ENCODE measurements at regions not wholly inside any gene's neighbourhood (a gene's known extent, or its start where the extent isn't known, plus 50 kb on each side); places are given as distances from the start of the nearest gene placed in this dataset.

DNA sequence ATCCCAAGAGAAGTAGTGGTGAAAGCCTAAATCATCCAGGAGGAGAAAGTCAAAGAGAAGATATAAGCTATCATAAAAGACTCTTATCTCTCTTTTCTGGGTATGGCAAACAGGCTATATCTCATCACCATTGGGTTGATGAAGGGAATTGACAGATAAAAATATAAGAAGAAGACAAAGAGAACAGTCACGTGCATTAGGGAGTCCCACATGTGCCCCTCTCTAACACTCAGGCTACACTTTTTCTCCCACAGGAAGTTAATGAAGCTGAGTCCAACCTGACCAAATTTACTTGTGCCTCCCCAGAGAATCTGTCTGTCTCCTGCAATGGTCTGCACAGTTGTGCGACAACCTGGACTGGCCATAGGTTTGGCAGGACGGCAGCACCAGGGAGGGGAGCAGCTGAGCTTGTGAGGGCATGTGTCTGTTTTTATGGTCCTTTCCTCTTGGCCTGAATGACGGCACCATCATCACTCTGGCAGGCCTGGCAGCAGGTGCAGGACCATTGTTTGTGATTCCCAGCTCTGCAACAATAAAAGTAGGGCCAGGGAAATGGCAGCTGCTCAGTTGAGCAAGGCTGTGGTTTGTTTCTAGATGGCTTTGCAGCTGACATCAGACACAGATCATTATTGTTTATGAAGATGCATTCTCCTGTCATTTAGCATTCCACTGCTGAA, 144.5 kb upstream of the MCHR2 start:
- Histone ChIP-seq H3K36me3 (no peaks in the 10 kb centered on the region), H3K4me1 (no peaks in the 10 kb centered on the region), H3K9me3 (no peaks in the 10 kb centered on the region), H3K4me3 (ENCODE audit: low read depth, low read length) (no peak overlapping the region), H3K27me3 (no peaks in the 10 kb centered on the region)
- TF ChIP-seq, protein P1, sequence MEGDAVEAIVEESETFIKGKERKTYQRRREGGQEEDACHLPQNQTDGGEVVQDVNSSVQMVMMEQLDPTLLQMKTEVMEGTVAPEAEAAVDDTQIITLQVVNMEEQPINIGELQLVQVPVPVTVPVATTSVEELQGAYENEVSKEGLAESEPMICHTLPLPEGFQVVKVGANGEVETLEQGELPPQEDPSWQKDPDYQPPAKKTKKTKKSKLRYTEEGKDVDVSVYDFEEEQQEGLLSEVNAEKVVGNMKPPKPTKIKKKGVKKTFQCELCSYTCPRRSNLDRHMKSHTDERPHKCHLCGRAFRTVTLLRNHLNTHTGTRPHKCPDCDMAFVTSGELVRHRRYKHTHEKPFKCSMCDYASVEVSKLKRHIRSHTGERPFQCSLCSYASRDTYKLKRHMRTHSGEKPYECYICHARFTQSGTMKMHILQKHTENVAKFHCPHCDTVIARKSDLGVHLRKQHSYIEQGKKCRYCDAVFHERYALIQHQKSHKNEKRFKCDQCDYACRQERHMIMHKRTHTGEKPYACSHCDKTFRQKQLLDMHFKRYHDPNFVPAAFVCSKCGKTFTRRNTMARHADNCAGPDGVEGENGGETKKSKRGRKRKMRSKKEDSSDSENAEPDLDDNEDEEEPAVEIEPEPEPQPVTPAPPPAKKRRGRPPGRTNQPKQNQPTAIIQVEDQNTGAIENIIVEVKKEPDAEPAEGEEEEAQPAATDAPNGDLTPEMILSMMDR (IDR thresholded peaks at IDR 0.05; ENCODE audit: low read depth, low read length), result no peak
- no peak for DNase-seq

DNA sequence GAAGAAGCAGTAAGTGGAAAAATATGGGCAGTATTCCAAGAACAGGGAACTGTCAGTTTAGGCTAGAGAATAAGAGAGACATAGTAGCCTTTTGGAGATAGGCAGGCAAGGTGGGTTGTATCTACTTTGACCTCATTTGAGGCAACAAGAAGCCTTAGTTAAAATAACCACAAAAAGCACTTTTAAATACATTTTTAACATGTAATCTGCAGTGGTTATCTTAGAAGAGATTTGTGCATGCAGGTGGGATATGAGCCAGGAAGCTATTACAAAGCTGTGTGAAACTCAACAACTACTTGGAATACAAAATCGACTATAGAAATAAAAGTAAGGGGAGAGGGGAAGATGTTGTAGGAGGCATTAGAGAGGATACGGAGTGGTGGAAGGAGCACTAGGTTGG, 143.7 kb upstream of the MCHR2 start:
- TF ChIP-seq, protein P1 (IDR thresholded peaks at IDR 0.05; ENCODE audit: low read depth, low read length), result no peak
- Histone ChIP-seq H3K27me3 (no peaks in the 10 kb centered on the region), H3K9me3 (no peaks in the 10 kb centered on the region), H3K4me3 (ENCODE audit: low read depth, low read length) (no peak overlapping the region), H3K4me1 (no peaks in the 10 kb centered on the region), H3K36me3 (no peaks in the 10 kb centered on the region)
- no peak for DNase-seq

DNA sequence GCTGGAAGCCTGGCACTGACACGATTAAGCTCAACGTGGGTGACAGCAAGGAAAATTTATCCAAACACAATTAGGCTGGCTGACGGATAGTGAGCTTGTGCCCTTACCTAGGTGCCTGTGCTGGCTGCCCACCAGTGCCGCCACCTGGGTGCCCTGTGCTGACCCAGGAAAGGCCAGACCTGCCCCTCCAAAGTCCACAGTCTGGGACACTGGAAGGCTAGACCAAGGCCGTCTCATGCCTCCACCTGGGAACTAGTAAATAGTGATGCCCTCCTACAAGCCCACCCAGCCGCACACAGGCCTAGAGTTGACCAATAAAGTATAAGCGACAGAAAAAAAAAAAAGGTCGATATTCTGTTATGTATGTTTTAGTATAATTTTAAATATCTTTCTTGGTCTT, 142.6 kb upstream of the MCHR2 start:
- no peaks in the 10 kb centered on the region for H3K4me1 ChIP-seq
- H3K4me3 ChIP-seq (ENCODE audit: low read depth, low read length), result no peak overlapping the region

DNA sequence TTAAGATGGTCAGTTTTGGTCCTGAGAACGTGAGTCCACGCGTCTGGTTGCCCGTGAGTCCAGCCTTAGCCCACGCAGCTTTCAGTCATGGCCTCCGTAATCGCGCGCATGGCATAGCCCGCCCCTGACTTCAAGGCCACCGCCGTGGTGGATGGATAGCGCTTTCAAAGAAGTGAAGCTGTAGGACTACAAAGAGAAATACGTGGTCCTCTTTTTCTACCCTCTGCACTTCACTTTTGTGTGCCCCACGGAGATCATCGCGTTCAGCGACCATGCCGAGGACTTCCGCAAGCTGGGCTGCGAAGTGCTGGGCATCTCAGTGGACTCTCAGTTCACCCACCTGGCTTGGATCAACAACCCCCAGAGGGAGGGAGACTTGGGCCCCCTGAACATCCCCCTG, 142.0 kb upstream of the MCHR2 start:
- TF ChIP-seq, protein P1 (IDR thresholded peaks at IDR 0.05; ENCODE audit: low read depth, low read length), result no peak
- no peak overlapping the region for H3K4me3 ChIP-seq (ENCODE audit: low read depth, low read length)
- H3K27me3 ChIP-seq, result no peaks in the 10 kb centered on the region
- DNase-seq, result no peak
- H3K36me3 ChIP-seq, result no peaks in the 10 kb centered on the region
- no peaks in the 10 kb centered on the region for H3K4me1 ChIP-seq
- no peaks in the 10 kb centered on the region for H3K9me3 ChIP-seq

More for the DNA sequence above, 142.6 kb upstream of the MCHR2 start:
- TF ChIP-seq, protein P1 (IDR thresholded peaks at IDR 0.05; ENCODE audit: low read depth, low read length), result no peak
- H3K9me3 ChIP-seq, result no peaks in the 10 kb centered on the region
- H3K36me3 ChIP-seq, result no peaks in the 10 kb centered on the region
- DNase-seq, result no peak
- H3K27me3 ChIP-seq, result no peaks in the 10 kb centered on the region

DNA sequence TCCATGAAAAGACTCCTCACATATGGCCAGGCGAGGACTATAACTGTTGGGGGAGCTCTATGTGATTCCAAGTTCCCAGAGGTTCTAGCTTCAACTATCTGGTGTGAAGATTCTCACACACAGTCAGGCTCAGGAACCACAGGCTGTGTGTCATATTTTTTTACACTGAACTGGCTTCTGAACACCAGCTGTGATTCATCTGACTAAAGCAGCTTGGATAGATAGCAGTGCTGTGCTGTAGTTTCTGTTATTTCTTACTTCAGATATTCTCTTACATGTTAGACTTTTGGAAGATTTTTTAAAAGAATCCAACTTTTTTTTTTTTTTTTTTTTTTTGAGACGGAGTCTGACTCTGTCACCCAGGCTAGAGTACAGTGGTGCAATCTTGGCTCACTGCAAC, 140.7 kb upstream of the MCHR2 start:
- Histone ChIP-seq H3K36me3 (no peaks in the 10 kb centered on the region), H3K4me3 (ENCODE audit: low read depth, low read length) (no peak overlapping the region), H3K9me3 (no peaks in the 10 kb centered on the region), H3K4me1 (no peaks in the 10 kb centered on the region), H3K27me3 (no peaks in the 10 kb centered on the region)
- TF ChIP-seq, protein P1 (IDR thresholded peaks at IDR 0.05; ENCODE audit: low read depth, low read length), result no peak
- DNase-seq, result no peak

DNA sequence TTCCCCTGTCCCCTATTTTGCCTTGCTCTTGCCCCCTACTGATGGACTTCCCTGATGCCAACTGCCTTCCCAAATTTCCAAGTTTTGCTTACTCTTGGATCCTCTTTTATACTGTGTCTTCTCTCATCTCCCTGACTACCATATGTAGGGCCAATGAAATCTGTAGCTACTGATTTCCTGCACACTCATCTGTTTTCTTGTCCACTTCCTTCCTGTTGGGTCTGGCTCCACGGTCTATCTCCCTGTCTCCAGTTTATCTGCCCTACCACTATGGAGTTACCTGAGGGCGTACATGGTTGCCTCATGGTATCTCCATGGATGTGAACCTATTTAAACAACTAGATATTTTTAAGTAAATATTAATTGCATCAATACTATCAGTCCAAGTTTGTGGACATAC, 140.3 kb upstream of the MCHR2 start:
- H3K27me3 ChIP-seq, result no peaks in the 10 kb centered on the region
- no peaks in the 10 kb centered on the region for H3K4me1 ChIP-seq
- no peaks in the 10 kb centered on the region for H3K36me3 ChIP-seq
- H3K4me3 ChIP-seq (ENCODE audit: low read depth, low read length), result no peak overlapping the region
- no peaks in the 10 kb centered on the region for H3K9me3 ChIP-seq
- DNase-seq, result no peak
- TF ChIP-seq, protein P1 (IDR thresholded peaks at IDR 0.05; ENCODE audit: low read depth, low read length), result no peak

Data from BE2C (cell line).